ENCODE measurements at regions not wholly inside any gene's neighbourhood (a gene's known extent, or its start where the extent isn't known, plus 50 kb on each side); places are given as distances from the start of the nearest gene placed in this dataset.

DNA sequence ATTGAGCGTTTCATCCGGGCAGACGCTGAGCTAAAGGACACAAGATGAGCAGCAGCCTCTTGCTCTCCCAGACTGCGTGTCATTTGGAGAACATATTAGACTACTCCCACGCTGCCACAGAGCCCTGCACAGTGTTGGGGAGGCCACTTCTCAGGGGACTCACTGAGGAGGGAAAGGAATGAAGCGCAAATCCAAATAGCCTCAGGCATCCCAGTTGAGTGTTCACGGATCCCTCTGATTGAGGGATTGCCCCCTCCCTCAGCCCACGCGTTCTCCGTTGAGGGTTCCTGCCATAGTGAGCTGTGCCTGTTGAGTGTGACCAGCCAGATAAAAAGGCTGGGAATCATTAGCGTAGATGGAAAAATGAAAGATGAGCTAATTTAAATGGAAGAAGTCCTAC lies 563.4 kb downstream of the ACTR3B start:
- no peak overlapping the region for H3K27ac Mint-ChIP-seq (ENCODE audit: low read depth, unreplicated experiment)
- no peaks in the 10 kb centered on the region for H3K36me3 Mint-ChIP-seq (ENCODE audit: insufficient read depth, unreplicated experiment)
- peaks cover 16% of the 10 kb centered on the region for H3K4me1 Mint-ChIP-seq (ENCODE audit: insufficient read depth, unreplicated experiment)
- ChIA-PET POLR2A (no interaction called here), CTCF (no interaction called here)
- no TSS peak for BruUV-seq (replicated peaks)
- TF ChIP-seq, protein P1, sequence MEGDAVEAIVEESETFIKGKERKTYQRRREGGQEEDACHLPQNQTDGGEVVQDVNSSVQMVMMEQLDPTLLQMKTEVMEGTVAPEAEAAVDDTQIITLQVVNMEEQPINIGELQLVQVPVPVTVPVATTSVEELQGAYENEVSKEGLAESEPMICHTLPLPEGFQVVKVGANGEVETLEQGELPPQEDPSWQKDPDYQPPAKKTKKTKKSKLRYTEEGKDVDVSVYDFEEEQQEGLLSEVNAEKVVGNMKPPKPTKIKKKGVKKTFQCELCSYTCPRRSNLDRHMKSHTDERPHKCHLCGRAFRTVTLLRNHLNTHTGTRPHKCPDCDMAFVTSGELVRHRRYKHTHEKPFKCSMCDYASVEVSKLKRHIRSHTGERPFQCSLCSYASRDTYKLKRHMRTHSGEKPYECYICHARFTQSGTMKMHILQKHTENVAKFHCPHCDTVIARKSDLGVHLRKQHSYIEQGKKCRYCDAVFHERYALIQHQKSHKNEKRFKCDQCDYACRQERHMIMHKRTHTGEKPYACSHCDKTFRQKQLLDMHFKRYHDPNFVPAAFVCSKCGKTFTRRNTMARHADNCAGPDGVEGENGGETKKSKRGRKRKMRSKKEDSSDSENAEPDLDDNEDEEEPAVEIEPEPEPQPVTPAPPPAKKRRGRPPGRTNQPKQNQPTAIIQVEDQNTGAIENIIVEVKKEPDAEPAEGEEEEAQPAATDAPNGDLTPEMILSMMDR (IDR thresholded peaks at IDR 0.05; ENCODE audit: unreplicated experiment): no peak
- DNase-seq (ENCODE audit: unreplicated experiment): no peak
- H3K27me3 Mint-ChIP-seq (ENCODE audit: insufficient read depth, unreplicated experiment): no peaks in the 10 kb centered on the region
- H3K4me3 Mint-ChIP-seq (ENCODE audit: unreplicated experiment): no peak overlapping the region
- intact Hi-C loops (cut with micrococcal nuclease): no loop called here
- H3K9me3 Mint-ChIP-seq (ENCODE audit: unreplicated experiment): peaks cover 18% of the 10 kb centered on the region

DNA sequence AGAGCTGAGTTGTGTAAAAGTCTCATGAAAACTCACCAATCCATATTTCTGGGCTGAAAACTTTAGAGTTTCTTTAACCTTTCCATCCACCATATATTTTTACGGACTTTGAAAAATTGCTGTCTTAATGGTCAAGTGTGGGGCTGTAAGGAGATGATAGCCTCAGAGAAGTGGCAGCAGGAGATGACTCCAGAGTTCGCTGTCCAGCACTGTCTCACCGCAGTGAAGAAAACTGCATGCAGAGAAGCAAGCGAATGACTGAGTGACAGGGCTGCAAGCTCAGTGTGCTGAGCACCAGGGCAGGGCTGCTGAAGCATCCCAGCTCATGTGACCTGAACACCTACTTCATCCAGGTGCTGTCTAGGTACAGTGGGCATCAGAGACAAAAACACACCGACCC lies 564.5 kb downstream of the ACTR3B start:
- no TSS peak for BruUV-seq (replicated peaks)
- Mint-ChIP-seq H3K4me1 (ENCODE audit: insufficient read depth, unreplicated experiment) (peaks cover 16% of the 10 kb centered on the region), H3K27ac (ENCODE audit: low read depth, unreplicated experiment) (no peak overlapping the region), H3K36me3 (ENCODE audit: insufficient read depth, unreplicated experiment) (no peaks in the 10 kb centered on the region), H3K27me3 (ENCODE audit: insufficient read depth, unreplicated experiment) (no peaks in the 10 kb centered on the region), H3K9me3 (ENCODE audit: unreplicated experiment) (peaks cover 18% of the 10 kb centered on the region), H3K4me3 (ENCODE audit: unreplicated experiment) (no peak overlapping the region)
- DNase-seq (ENCODE audit: unreplicated experiment): no peak
- ChIA-PET CTCF (no interaction called here), POLR2A (no interaction called here)
- TF ChIP-seq, protein P1 (IDR thresholded peaks at IDR 0.05; ENCODE audit: unreplicated experiment): no peak
- intact Hi-C loops (cut with micrococcal nuclease): no loop called here

DNA sequence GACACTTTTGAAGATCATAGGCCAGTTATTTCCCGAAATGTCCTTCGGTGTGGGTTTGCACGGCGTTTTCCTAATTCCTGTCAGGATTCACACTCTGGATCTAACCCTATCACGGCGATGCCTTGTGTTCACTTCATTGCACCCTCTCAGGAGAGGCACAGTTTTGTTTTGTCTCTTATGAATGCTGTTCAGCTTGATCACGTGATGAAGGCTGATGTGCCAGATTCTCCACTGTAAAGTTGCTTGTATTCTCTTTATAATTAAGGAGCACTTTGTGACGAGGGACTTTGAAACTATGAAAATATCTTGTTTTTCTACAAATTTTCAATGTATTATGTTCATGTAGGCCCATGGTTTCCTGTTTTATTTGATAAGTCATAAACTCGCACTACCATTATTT lies 568.1 kb downstream of the ACTR3B start:
- Mint-ChIP-seq H3K9me3 (ENCODE audit: unreplicated experiment) (peaks cover 14% of the 10 kb centered on the region), H3K4me1 (ENCODE audit: insufficient read depth, unreplicated experiment) (no peaks in the 10 kb centered on the region), H3K27ac (ENCODE audit: low read depth, unreplicated experiment) (no peak overlapping the region), H3K4me3 (ENCODE audit: unreplicated experiment) (no peak overlapping the region), H3K36me3 (ENCODE audit: insufficient read depth, unreplicated experiment) (no peaks in the 10 kb centered on the region), H3K27me3 (ENCODE audit: insufficient read depth, unreplicated experiment) (no peaks in the 10 kb centered on the region)
- DNase-seq (ENCODE audit: unreplicated experiment): no peak
- ChIA-PET POLR2A (no interaction called here), CTCF (no interaction called here)
- BruUV-seq (replicated peaks): no TSS peak
- intact Hi-C loops (cut with micrococcal nuclease): no loop called here
- TF ChIP-seq, protein P1 (IDR thresholded peaks at IDR 0.05; ENCODE audit: unreplicated experiment): no peak

DNA sequence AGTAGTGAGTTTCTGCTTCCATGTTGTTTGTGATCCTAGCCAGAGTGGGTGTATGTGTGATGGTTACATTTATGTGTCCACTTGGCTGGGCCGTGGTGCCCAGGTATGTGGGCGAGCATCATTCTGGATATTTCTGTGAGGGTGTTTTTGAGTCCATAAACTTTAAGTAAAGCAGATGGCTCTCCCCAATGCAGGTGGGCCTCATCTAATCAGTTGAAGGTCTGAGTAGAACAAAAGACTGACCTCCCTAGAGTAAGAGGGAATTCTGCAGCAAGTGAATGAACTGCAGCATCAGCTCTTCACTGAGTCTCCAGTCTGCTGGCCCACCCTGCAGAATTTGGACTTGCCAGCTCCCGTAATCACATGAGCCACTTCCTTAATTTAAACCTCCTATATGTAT lies 571.9 kb downstream of the ACTR3B start:
- intact Hi-C loops (cut with micrococcal nuclease): no loop called here
- H3K4me3 Mint-ChIP-seq (ENCODE audit: unreplicated experiment): no peak overlapping the region
- TF ChIP-seq, protein P1 (IDR thresholded peaks at IDR 0.05; ENCODE audit: unreplicated experiment): no peak
- ChIA-PET CTCF (no interaction called here), POLR2A (no interaction called here)
- H3K9me3 Mint-ChIP-seq (ENCODE audit: unreplicated experiment): peaks cover 16% of the 10 kb centered on the region
- H3K36me3 Mint-ChIP-seq (ENCODE audit: insufficient read depth, unreplicated experiment): no peaks in the 10 kb centered on the region
- H3K27ac Mint-ChIP-seq (ENCODE audit: low read depth, unreplicated experiment): no peak overlapping the region
- no peak for DNase-seq (ENCODE audit: unreplicated experiment)
- BruUV-seq (replicated peaks): no TSS peak
- no peaks in the 10 kb centered on the region for H3K27me3 Mint-ChIP-seq (ENCODE audit: insufficient read depth, unreplicated experiment)
- H3K4me1 Mint-ChIP-seq (ENCODE audit: insufficient read depth, unreplicated experiment): no peaks in the 10 kb centered on the region
